K562 (cell line): ENCODE measurements at regions not wholly inside any gene's neighbourhood (a gene's known extent, or its start where the extent isn't known, plus 50 kb on each side); places are given as distances from the start of the nearest gene placed in this dataset.

Experiments
- ATAC-seq: fragments of 200-7000 bp; cut with Tn5 transposase; 3 replicates; pipeline ENCODE4 v1.9.1; 2020; ENCODE audit warnings: moderate library complexity
- BruUV-seq: library from RNA; stranded (reverse); fragments of 400-500 nt; replicated peaks from 2 replicates; lab custom pipeline; 2021; lab: Mats Ljungman, UMichigan
- CTCF ChIA-PET: fragments of 300-600 bp; formaldehyde crosslinking; extraction: SDS; loops from one replicate; lab custom pipeline; 2021; ENCODE audit warnings: low intra/inter-chr PET ratio; lab: Yijun Ruan, JAX
- POLR2A ChIA-PET: fragments of 300-600, 350-650 bp; sonication (Branson Sonifier 250); formaldehyde crosslinking; extraction: SDS; loops from one replicate; lab custom pipeline; 2021; ENCODE audit warnings: antibody characterized with exemption, inconsistent platforms; lab: Yijun Ruan, JAX
- DNase-seq, 4 experiments: peaks; one replicate each; pipeline versions ENCODE4 v3.0.0 to v3.0.0-alpha.2; 2011 to 2018; ENCODE audit warnings: low spot score in 3 of 4, mixed read lengths in 3 of 4; ENCODE audit errors: extremely low read depth in 1 of 4
- FAIRE-seq: peaks from 2 replicates; lab custom pipeline; 2011; peaks lifted over from hg19 to GRCh38; lab: Jason Lieb, UNC
- H2AFZ ChIP-seq: 2 replicates; pipeline ENCODE4 v1.6.0; 2011; ENCODE audit warnings: low read depth, low read length, control low read depth, inconsistent platforms
- H3K27ac ChIP-seq: fragments of 200-600 bp; 3 replicates; pipeline ENCODE4 v1.8.0; 2011; ENCODE audit warnings: low read depth, mild to moderate bottlenecking, control low read depth, inconsistent platforms, low read length, moderate library complexity, mixed read lengths; ENCODE audit errors: extremely low read depth
- H3K27me3 ChIP-seq, 2 experiments: fragments of 300-600 bp in 1 of 2; 2 replicates in 1 of 2; 3 replicates in 1 of 2; pipeline versions ENCODE4 v1.6.0 to v1.8.0; 2011; ENCODE audit warnings: inconsistent platforms in 2 of 2, low read length in 2 of 2, mild to moderate bottlenecking in 1 of 2, mixed read lengths in 1 of 2, moderate library complexity in 1 of 2; ENCODE audit not compliant: control insufficient read depth in 2 of 2, insufficient read depth in 2 of 2
- H3K36me3 ChIP-seq: fragments of 300-600 bp; 3 replicates; pipeline ENCODE4 v1.8.0; 2011; ENCODE audit warnings: mild to moderate bottlenecking, low read length, inconsistent platforms; ENCODE audit not compliant: control insufficient read depth, insufficient read depth
- H3K4me1 ChIP-seq, 2 experiments: fragments of 200-600 bp in 1 of 2; replicated peaks in 1 of 2; 2 replicates in 1 of 2; 3 replicates in 1 of 2; pipeline versions ENCODE4 v1.5.1 to v1.8.0; 2011; ENCODE audit warnings: inconsistent platforms in 2 of 2, low read length in 2 of 2, mild to moderate bottlenecking in 1 of 2, mixed read lengths in 1 of 2, moderate library complexity in 1 of 2; ENCODE audit not compliant: control insufficient read depth in 2 of 2, insufficient read depth in 2 of 2
- H3K4me2 ChIP-seq: 2 replicates; pipeline ENCODE4 v1.6.1; 2011; ENCODE audit warnings: low read length, control low read depth, inconsistent platforms, mixed read lengths; ENCODE audit not compliant: insufficient read depth
- H3K4me3 ChIP-seq: fragments of 200-600 bp; sonication (generic), shearing (Covaris generic); 2 replicates; pipeline ENCODE4 v1.5.1; 2016; ENCODE audit warnings: control low read depth, inconsistent platforms
- H3K79me2 ChIP-seq: fragments of 200-600 bp; 3 replicates; pipeline ENCODE4 v1.8.0; 2011; ENCODE audit warnings: low read length, inconsistent platforms; ENCODE audit not compliant: control insufficient read depth, insufficient read depth
- H3K9ac ChIP-seq, 2 experiments: 2 replicates each; pipeline versions ENCODE4 v1.6.0 to v1.6.1; 2011; ENCODE audit warnings: low read depth in 2 of 2, low read length in 2 of 2, control low read depth in 1 of 2, inconsistent platforms in 1 of 2, mild to moderate bottlenecking in 1 of 2, mixed read lengths in 1 of 2; ENCODE audit not compliant: insufficient read depth in 1 of 2
- H3K9me1 ChIP-seq: one replicate; pipeline ENCODE4 v1.6.0; 2011; ENCODE audit warnings: inconsistent platforms, mild to moderate bottlenecking, low read length, moderate library complexity; ENCODE audit not compliant: control insufficient read depth, insufficient read depth
- H3K9me3 ChIP-seq: replicated peaks from 2 replicates; pipeline ENCODE4 v1.5.1; 2011; ENCODE audit warnings: low read depth, low read length, inconsistent platforms; ENCODE audit not compliant: control insufficient read depth, insufficient read depth
- H4K20me1 ChIP-seq: replicated peaks from 2 replicates; pipeline ENCODE4 v1.6.1; 2011; ENCODE audit warnings: low read length, inconsistent platforms, mixed read lengths; ENCODE audit not compliant: control insufficient read depth, insufficient read depth
- CTBP1 ChIP-seq: fragments of 450-650 bp; IDR thresholded peaks from 2 replicates; pipeline ENCODE4 v1.6.1; 2016; ENCODE audit warnings: borderline replicate concordance
- FOS ChIP-seq: IDR thresholded peaks from 3 replicates; pipeline ENCODE4 v1.6.1; 2011; ENCODE audit not compliant: insufficient read length; ENCODE audit errors: extremely low read depth
- MYC ChIP-seq, 2 experiments: fragments of 250-450 bp in 1 of 2; sonication (Bioruptor Pico) in 1 of 2; IDR thresholded peaks; 2 replicates each; pipeline versions ENCODE4 v1.5.1 to v1.6.1; 2012 to 2021; ENCODE audit warnings: low read depth in 2 of 2, borderline replicate concordance in 1 of 2, improper control_type of control experiment in 1 of 2, low read length in 1 of 2, mild to moderate bottlenecking in 1 of 2, moderate library complexity in 1 of 2
- SRF ChIP-seq, 2 experiments: fragments of 250-450, 450-650 bp in 1 of 2; sonication (Bioruptor Pico) in 1 of 2; sonication (generic) in 1 of 2; formaldehyde crosslinking; IDR thresholded peaks; 2 replicates each; pipeline versions ENCODE4 v1.5.0 to v1.5.1; 2020 to 2022; ENCODE audit warnings: mild to moderate bottlenecking in 1 of 2, missing genetic modification reagents in 1 of 2
- SUPT5H ChIP-seq: fragments of 450-650 bp; IDR thresholded peaks from 2 replicates; pipeline ENCODE4 v1.6.1; 2016
- ZNF3 ChIP-seq: fragments of 250-450 bp; sonication (Bioruptor Pico); IDR thresholded peaks from 2 replicates; pipeline ENCODE4 v1.5.0; 2021; ENCODE audit warnings: mild to moderate bottlenecking, moderate library complexity
- WGBS: fragments of 100-300 bp; shearing (Covaris generic); methylation state at CpG from one replicate; pipeline ENCODE4 v1.1.6; 2016; ENCODE audit warnings: low coverage, mixed read lengths; ENCODE audit not compliant: insufficient coverage; ENCODE audit errors: missing lambda C conversion rate; 5-methylcytosine and 5-hydroxymethylcytosine counted together
- in situ Hi-C: fragments of 300-500 bp; cut with MboI; formaldehyde crosslinking; loops from 4 replicates; pipeline ENCODE4 v1.15.0; 2018; ENCODE audit warnings: inconsistent platforms, mixed read lengths
- intact Hi-C: fragments of 100-400 bp; cut with micrococcal nuclease; formaldehyde crosslinking; loops from 2 replicates; pipeline ENCODE4 v1.14.2; 2022
- TF ChIP-seq, protein P1 (sequence below): fragments of 200-800 bp; sonication (Bioruptor generic); IDR thresholded peaks from 2 replicates; pipeline ENCODE4 v1.6.1; 2017; ENCODE audit warnings: missing genetic modification characterization, missing compliant biosample characterization
- TF ChIP-seq, protein P2 (sequence below): sonication (generic); formaldehyde crosslinking; IDR thresholded peaks from 2 replicates; pipeline ENCODE4 v1.8.1; 2023; ENCODE audit warnings: mild to moderate bottlenecking, missing genetic modification reagents
- TF ChIP-seq, protein P3 (sequence below), 2 experiments: fragments of 450-650 bp in 1 of 2; sonication (generic) in 1 of 2; formaldehyde crosslinking in 1 of 2; IDR thresholded peaks; 2 replicates each; pipeline versions ENCODE4 v1.7.1 to v1.9.0; 2016 to 2022; ENCODE audit warnings: inconsistent platforms in 1 of 2, mild to moderate bottlenecking in 1 of 2, missing genetic modification reagents in 1 of 2

DNA sequence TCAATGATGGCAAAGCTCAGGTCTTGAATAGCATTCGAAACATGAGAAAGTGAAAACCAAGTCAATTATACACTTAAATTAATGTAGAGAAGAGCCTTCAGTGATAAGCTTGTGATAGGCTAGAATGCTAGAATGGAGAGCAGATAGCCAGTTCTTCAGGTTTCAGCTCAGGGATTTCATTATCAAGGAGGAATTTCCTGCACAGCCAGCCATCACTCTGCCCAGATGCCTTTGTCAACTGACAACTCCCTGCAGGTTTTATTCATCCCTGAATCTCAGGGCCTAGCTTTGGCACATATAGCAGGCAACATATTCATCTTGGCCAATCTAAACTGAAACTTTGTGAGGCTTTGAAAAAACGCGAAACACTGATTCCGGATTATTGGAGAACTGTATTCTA is 199.3 kb upstream of the CDH6 start (continued):
- TF ChIP-seq CTBP1 (no peak), SUPT5H (no peak), ZNF3 (CRISPR knock-in tag) (no peak), SRF (CRISPR knock-in tag; IDR thresholded peaks at IDR 0.05) (no peak)
- TF ChIP-seq, protein P1, sequence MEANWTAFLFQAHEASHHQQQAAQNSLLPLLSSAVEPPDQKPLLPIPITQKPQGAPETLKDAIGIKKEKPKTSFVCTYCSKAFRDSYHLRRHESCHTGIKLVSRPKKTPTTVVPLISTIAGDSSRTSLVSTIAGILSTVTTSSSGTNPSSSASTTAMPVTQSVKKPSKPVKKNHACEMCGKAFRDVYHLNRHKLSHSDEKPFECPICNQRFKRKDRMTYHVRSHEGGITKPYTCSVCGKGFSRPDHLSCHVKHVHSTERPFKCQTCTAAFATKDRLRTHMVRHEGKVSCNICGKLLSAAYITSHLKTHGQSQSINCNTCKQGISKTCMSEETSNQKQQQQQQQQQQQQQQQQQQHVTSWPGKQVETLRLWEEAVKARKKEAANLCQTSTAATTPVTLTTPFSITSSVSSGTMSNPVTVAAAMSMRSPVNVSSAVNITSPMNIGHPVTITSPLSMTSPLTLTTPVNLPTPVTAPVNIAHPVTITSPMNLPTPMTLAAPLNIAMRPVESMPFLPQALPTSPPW (CRISPR knock-in tag): no peak
- TF ChIP-seq, protein P2, sequence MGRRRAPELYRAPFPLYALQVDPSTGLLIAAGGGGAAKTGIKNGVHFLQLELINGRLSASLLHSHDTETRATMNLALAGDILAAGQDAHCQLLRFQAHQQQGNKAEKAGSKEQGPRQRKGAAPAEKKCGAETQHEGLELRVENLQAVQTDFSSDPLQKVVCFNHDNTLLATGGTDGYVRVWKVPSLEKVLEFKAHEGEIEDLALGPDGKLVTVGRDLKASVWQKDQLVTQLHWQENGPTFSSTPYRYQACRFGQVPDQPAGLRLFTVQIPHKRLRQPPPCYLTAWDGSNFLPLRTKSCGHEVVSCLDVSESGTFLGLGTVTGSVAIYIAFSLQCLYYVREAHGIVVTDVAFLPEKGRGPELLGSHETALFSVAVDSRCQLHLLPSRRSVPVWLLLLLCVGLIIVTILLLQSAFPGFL (CRISPR knock-in tag): no peak

DNA sequence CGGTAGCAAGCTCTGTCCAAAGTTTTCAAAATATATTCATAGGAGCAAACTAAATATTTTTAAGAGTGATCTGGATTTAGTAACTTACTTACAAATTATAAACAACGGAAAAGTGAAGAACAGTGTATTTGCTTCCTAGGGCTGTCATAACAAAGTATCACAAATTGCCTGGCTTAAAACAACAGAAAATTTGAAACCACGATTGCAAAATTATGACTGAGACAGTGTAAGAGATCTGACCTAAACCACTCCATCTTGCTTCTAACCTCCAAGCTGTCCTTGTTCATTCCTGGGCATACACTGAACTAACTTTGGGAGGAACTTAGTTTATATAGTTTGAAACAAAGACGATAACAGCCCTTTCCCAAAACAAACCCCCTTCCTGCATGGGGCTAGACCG is 202.0 kb upstream of the CDH6 start:
- H3K27ac ChIP-seq: no peak overlapping the region
- WGBS: under 1% methylated on average over 5 of the region's 5 CpGs
- H4K20me1 ChIP-seq: no peaks in the 10 kb centered on the region
- H3K27me3 ChIP-seq: no peaks in the 10 kb centered on the region
- H2AFZ ChIP-seq: no peak overlapping the region
- no peak for DNase-seq
- CTCF ChIA-PET: no interaction called here
- POLR2A ChIA-PET: no interaction called here
- ATAC-seq: no peak
- no peak for FAIRE-seq
- no peak for TF ChIP-seq MYC (IDR thresholded peaks at IDR 0.05; ENCODE audit: low read depth, low read length)
- no peak for TF ChIP-seq MYC (CRISPR knock-in tag; IDR thresholded peaks at IDR 0.05; ENCODE audit: borderline replicate concordance, low read depth)
- TF ChIP-seq, protein P3, sequence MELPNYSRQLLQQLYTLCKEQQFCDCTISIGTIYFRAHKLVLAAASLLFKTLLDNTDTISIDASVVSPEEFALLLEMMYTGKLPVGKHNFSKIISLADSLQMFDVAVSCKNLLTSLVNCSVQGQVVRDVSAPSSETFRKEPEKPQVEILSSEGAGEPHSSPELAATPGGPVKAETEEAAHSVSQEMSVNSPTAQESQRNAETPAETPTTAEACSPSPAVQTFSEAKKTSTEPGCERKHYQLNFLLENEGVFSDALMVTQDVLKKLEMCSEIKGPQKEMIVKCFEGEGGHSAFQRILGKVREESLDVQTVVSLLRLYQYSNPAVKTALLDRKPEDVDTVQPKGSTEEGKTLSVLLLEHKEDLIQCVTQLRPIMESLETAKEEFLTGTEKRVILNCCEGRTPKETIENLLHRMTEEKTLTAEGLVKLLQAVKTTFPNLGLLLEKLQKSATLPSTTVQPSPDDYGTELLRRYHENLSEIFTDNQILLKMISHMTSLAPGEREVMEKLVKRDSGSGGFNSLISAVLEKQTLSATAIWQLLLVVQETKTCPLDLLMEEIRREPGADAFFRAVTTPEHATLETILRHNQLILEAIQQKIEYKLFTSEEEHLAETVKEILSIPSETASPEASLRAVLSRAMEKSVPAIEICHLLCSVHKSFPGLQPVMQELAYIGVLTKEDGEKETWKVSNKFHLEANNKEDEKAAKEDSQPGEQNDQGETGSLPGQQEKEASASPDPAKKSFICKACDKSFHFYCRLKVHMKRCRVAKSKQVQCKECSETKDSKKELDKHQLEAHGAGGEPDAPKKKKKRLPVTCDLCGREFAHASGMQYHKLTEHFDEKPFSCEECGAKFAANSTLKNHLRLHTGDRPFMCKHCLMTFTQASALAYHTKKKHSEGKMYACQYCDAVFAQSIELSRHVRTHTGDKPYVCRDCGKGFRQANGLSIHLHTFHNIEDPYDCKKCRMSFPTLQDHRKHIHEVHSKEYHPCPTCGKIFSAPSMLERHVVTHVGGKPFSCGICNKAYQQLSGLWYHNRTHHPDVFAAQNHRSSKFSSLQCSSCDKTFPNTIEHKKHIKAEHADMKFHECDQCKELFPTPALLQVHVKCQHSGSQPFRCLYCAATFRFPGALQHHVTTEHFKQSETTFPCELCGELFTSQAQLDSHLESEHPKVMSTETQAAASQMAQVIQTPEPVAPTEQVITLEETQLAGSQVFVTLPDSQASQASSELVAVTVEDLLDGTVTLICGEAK (IDR thresholded peaks at IDR 0.05): no peak
- TF ChIP-seq, protein P3 (CRISPR knock-in tag; IDR thresholded peaks at IDR 0.05): no peak
- no peak for TF ChIP-seq FOS
- H3K36me3 ChIP-seq: no peaks in the 10 kb centered on the region
- BruUV-seq: no TSS peak
- no peaks in the 10 kb centered on the region for H3K9me3 ChIP-seq
- no peak overlapping the region for H3K4me2 ChIP-seq
- no peaks in the 10 kb centered on the region for H3K9me1 ChIP-seq
- H3K9ac ChIP-seq: no peak overlapping the region
- H3K4me1 ChIP-seq: no peaks in the 10 kb centered on the region
- no peak overlapping the region for H3K4me3 ChIP-seq
- H3K79me2 ChIP-seq: no peaks in the 10 kb centered on the region
- intact Hi-C loops (no loop called here), in situ Hi-C loops (no loop called here)
